Activated CD4-positive, alpha-beta memory T cell treated with anti-CD3 and anti-CD28 coated beads, Interleukin-2, amount 10 ng/mL, durations not matched to agents 7 days and 5 days (primary cell): ENCODE measurements at regions not wholly inside any gene's neighbourhood (a gene's known extent, or its start where the extent isn't known, plus 50 kb on each side); places are given as distances from the start of the nearest gene placed in this dataset.
"Not testable (repeated sequence)": the region's sequence is repeated elsewhere in the genome, so short reads cannot be mapped to it uniquely, and the experiment has no call there.

Experiments
- CTCF ChIA-PET: fragments of 350-600 bp; sonication (Branson Sonifier 250); formaldehyde crosslinking; loops from one replicate; lab custom pipeline; 2021; ENCODE audit warnings: antibody characterized with exemption, inconsistent platforms; lab: Charles Lee
- POLR2A ChIA-PET: fragments of 350-600 bp; sonication (Branson Sonifier 250); formaldehyde crosslinking; loops from one replicate; lab custom pipeline; 2021; ENCODE audit warnings: antibody characterized with exemption; lab: Charles Lee
- DNase-seq: peaks from one replicate; pipeline ENCODE4 v3.0.0-alpha.2; 2020
- H3K27ac Mint-ChIP-seq: one replicate; pipeline ENCODE4 v1.8.0; 2021; ENCODE audit warnings: mild to moderate bottlenecking, mixed read lengths
- H3K27me3 Mint-ChIP-seq: one replicate; pipeline ENCODE4 v1.8.0; 2021; ENCODE audit warnings: mixed read lengths
- H3K36me3 Mint-ChIP-seq: one replicate; pipeline ENCODE4 v1.8.0; 2021; ENCODE audit warnings: low read depth, mixed read lengths
- H3K4me1 Mint-ChIP-seq: one replicate; pipeline ENCODE4 v1.8.0; 2021; ENCODE audit warnings: mixed read lengths
- H3K4me3 Mint-ChIP-seq: one replicate; pipeline ENCODE4 v1.8.0; 2021; ENCODE audit warnings: mild to moderate bottlenecking, mixed read lengths
- H3K9me3 Mint-ChIP-seq: one replicate; pipeline ENCODE4 v1.8.0; 2021; ENCODE audit warnings: mixed read lengths

GRCh38 chr9:40939201-40939887 is 189.1 kb downstream of the FOXD4L6 start:
- POLR2A ChIA-PET, H3K27me3 Mint-ChIP-seq, H3K4me1 Mint-ChIP-seq, H3K36me3 Mint-ChIP-seq, CTCF ChIA-PET, DNase-seq, H3K27ac Mint-ChIP-seq, H3K4me3 Mint-ChIP-seq: not testable (repeated sequence)
- H3K9me3 Mint-ChIP-seq = peaks cover 12% of the 10 kb centered on the region

DNA sequence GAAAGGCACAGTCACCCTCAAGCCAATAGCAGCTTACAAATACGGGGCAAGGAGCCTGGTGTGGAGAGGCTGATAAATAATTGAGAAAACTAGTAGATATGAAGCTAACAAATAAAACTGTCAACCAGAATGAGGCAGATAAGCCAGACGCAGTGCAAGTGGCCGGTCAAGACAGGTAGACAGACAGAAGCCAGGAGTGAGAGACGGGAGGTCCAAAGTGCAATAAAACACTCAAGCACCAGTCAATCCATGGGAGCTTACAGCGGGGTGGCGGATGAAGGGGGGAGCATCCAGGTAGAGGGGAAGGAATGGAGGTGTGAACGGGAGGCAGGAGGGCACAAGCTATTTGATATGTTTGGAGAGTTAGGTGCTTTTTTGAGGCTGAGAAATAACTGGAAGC is 193.1 kb downstream of the FOXD4L6 start:
- H3K27me3 Mint-ChIP-seq = no peaks in the 10 kb centered on the region
- no peak for DNase-seq
- CTCF ChIA-PET = no interaction called here
- no peak overlapping the region for H3K27ac Mint-ChIP-seq
- H3K4me3 Mint-ChIP-seq = no peak overlapping the region
- no peaks in the 10 kb centered on the region for H3K4me1 Mint-ChIP-seq
- H3K36me3 Mint-ChIP-seq = peaks cover 3% of the 10 kb centered on the region
- POLR2A ChIA-PET = no interaction called here
- H3K9me3 Mint-ChIP-seq = peaks cover 22% of the 10 kb centered on the region

- H3K27me3 Mint-ChIP-seq, H3K4me3 Mint-ChIP-seq, H3K27ac Mint-ChIP-seq, CTCF ChIA-PET, H3K36me3 Mint-ChIP-seq, POLR2A ChIA-PET, H3K4me1 Mint-ChIP-seq, DNase-seq: not testable (repeated sequence)
- H3K9me3 Mint-ChIP-seq = peaks cover 23% of the 10 kb centered on the region
Observed at GRCh38 chr9:40934480-40934879, 194.0 kb downstream of the FOXD4L6 start.

DNA sequence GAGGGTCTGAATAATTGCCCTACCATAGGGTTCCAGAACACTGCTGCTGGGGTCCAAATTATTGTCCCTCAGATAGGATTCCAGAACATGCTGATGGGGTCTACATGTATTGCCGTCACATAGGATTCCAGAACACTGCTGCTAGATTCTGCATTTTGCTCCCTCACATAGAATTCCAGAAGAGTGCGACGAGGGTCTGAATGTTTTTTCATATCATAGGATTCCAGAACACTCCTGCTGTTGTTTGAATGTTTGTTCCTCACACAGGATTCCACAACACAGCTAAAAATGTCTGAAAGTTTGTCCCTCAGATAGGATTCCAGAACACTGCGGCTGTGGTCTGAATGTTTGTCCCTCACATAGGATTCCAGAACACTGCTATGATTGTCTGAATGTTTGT is 198.1 kb downstream of the FOXD4L6 start:
- H3K27me3 Mint-ChIP-seq, DNase-seq, CTCF ChIA-PET, POLR2A ChIA-PET, H3K36me3 Mint-ChIP-seq, H3K4me1 Mint-ChIP-seq, H3K4me3 Mint-ChIP-seq, H3K27ac Mint-ChIP-seq: not testable (repeated sequence)
- H3K9me3 Mint-ChIP-seq = peaks cover 44% of the 10 kb centered on the region

DNA sequence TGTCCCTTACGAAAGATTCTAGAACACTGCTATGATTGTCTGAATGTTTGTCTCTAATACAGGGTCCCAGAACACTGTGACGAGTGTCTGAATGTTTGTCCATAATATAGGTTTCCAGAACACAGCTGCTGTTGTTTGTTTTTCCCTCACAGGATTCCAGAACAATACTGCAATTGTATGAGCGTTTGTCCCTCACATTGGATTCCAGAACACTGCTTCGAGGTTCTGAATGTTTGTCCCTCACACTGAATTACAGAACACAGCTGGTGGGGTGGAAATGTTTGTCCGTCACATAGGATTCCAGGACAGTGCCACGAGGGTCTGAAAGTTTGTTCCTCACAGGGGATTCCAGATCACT is 199.0 kb downstream of the FOXD4L6 start:
- H3K27ac Mint-ChIP-seq, H3K4me1 Mint-ChIP-seq, DNase-seq, POLR2A ChIA-PET, H3K27me3 Mint-ChIP-seq, H3K36me3 Mint-ChIP-seq, H3K4me3 Mint-ChIP-seq, CTCF ChIA-PET: not testable (repeated sequence)
- peaks cover 48% of the 10 kb centered on the region for H3K9me3 Mint-ChIP-seq

- H3K27me3 Mint-ChIP-seq = no peaks in the 10 kb centered on the region
- H3K9me3 Mint-ChIP-seq = peaks cover 48% of the 10 kb centered on the region
- ChIA-PET CTCF (no interaction called here), POLR2A (no interaction called here)
- no peak for DNase-seq
- H3K27ac Mint-ChIP-seq = no peak overlapping the region
- no peaks in the 10 kb centered on the region for H3K4me1 Mint-ChIP-seq
- H3K36me3 Mint-ChIP-seq = peaks cover 3% of the 10 kb centered on the region
- H3K4me3 Mint-ChIP-seq = no peak overlapping the region
Observed at GRCh38 chr9:40928803-40929487, 199.5 kb downstream of the FOXD4L6 start.

- CTCF ChIA-PET = no interaction called here
- POLR2A ChIA-PET = no interaction called here
- Mint-ChIP-seq H3K36me3 (peaks cover 3% of the 10 kb centered on the region), H3K4me1 (no peaks in the 10 kb centered on the region), H3K9me3 (peaks cover 48% of the 10 kb centered on the region), H3K27ac (no peak overlapping the region), H3K27me3 (no peaks in the 10 kb centered on the region), H3K4me3 (no peak overlapping the region)
- DNase-seq = no peak
Observed at GRCh38 chr9:40927851-40928802, 200.4 kb downstream of the FOXD4L6 start.

GRCh38 chr9:40927260-40927631 is 201.2 kb downstream of the FOXD4L6 start:
- CTCF ChIA-PET = no interaction called here

GRCh38 chr9:40926404-40927259 is 201.8 kb downstream of the FOXD4L6 start:
- no peak overlapping the region for H3K4me3 Mint-ChIP-seq
- peaks cover 48% of the 10 kb centered on the region for H3K9me3 Mint-ChIP-seq
- no peak overlapping the region for H3K27ac Mint-ChIP-seq
- CTCF ChIA-PET = no interaction called here
- no peaks in the 10 kb centered on the region for H3K4me1 Mint-ChIP-seq
- H3K27me3 Mint-ChIP-seq = no peaks in the 10 kb centered on the region
- no peak for DNase-seq
- POLR2A ChIA-PET = no interaction called here
- H3K36me3 Mint-ChIP-seq = no peaks in the 10 kb centered on the region

More at GRCh38 chr9:40927260-40927631, 201.2 kb downstream of the FOXD4L6 start:
- H3K9me3 Mint-ChIP-seq = peaks cover 52% of the 10 kb centered on the region
- no peaks in the 10 kb centered on the region for H3K27me3 Mint-ChIP-seq
- H3K36me3 Mint-ChIP-seq = peaks cover 3% of the 10 kb centered on the region
- no peaks in the 10 kb centered on the region for H3K4me1 Mint-ChIP-seq
- H3K27ac Mint-ChIP-seq = no peak overlapping the region
- no peak overlapping the region for H3K4me3 Mint-ChIP-seq
- POLR2A ChIA-PET = no interaction called here
- no peak for DNase-seq

DNA sequence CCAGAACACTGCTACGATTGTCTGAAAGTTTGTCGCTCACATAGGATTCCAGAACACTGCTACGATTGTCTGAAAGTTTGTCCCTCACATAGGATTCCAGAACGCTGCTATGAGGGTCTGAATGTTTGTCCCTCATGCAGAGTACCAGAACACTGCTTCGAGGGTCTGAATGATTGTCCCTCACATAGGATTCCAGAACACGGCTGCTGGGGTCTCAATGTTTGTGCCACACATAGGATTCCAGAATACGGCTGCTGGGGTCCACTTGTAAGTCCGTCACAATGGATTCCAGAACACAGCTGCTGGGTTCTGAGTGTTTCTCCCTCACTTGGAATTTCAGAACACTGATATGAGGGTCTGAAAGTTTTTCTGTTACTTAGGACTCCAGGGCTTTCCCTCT is 203.3 kb downstream of the FOXD4L6 start:
- Mint-ChIP-seq H3K4me3 (no peak overlapping the region), H3K27ac (no peak overlapping the region), H3K9me3 (peaks cover 47% of the 10 kb centered on the region), H3K4me1 (no peaks in the 10 kb centered on the region), H3K36me3 (no peaks in the 10 kb centered on the region), H3K27me3 (no peaks in the 10 kb centered on the region)
- no peak for DNase-seq
- POLR2A ChIA-PET = no interaction called here
- CTCF ChIA-PET = no interaction called here

- POLR2A ChIA-PET, CTCF ChIA-PET, H3K4me3 Mint-ChIP-seq, H3K36me3 Mint-ChIP-seq, H3K27ac Mint-ChIP-seq, DNase-seq, H3K27me3 Mint-ChIP-seq, H3K4me1 Mint-ChIP-seq: not testable (repeated sequence)
- H3K9me3 Mint-ChIP-seq = peaks cover 56% of the 10 kb centered on the region
Observed at GRCh38 chr9:40916399-40916783, 212.1 kb downstream of the FOXD4L6 start.

DNA sequence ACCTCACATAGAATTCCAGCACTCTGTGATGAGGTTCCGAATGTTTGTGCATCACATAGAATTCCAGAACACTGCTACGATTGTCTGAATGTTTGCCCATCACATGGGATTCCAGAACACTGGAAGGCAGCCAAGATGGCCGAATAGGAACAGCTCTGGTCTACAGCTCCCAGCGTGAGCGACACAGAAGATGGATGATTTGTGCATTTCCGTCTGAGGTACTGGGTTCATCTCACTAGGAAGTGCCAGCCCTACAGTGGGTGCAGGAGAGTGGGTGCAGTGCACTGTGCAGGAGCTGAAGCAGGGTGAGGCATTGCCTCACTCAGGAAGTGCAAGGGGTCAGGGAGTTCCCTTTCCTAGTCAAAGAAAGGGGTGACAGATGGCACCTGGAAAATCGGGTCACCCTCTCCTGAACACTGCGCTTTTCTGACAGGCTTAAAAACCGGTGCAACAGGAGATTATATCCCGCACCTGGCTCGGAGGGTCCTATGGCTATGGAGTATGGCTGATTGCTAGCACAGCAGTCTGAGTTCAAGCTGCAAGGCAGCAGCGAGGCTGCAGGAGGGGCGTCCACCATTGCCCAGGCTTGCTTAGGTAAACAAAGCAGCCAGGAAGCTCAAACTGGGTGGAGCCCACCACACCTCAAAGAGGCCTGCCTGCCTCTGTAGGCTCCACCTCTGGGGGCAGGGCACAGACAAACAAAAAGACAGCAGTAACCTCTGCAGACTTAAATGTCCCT is 212.7 kb downstream of the FOXD4L6 start:
- H3K27me3 Mint-ChIP-seq, DNase-seq, H3K4me1 Mint-ChIP-seq, H3K27ac Mint-ChIP-seq, CTCF ChIA-PET, H3K36me3 Mint-ChIP-seq, H3K4me3 Mint-ChIP-seq, POLR2A ChIA-PET: not testable (repeated sequence)
- peaks cover 61% of the 10 kb centered on the region for H3K9me3 Mint-ChIP-seq
